Endodermal cell (in vitro differentiated cells): ENCODE measurements at regions not wholly inside any gene's neighbourhood (a gene's known extent, or its start where the extent isn't known, plus 50 kb on each side); places are given as distances from the start of the nearest gene placed in this dataset.

Source experiments
- DNase-seq: peaks from one replicate; pipeline ENCODE4 v3.0.0-alpha.2; 2017
- H3K27ac ChIP-seq: 2 replicates; pipeline ENCODE4 v1.5.1; 2013; ENCODE audit warnings: mild to moderate bottlenecking, low read depth, low read length, moderate library complexity
- H3K27me3 ChIP-seq: 2 replicates; pipeline ENCODE4 v1.6.1; 2013; ENCODE audit warnings: mild to moderate bottlenecking, low read length, moderate library complexity; ENCODE audit not compliant: insufficient read depth, control insufficient read depth, poor library complexity, severe bottlenecking
- H3K36me3 ChIP-seq: 2 replicates; pipeline ENCODE4 v1.7.0; 2013; ENCODE audit warnings: mild to moderate bottlenecking, low read length, moderate library complexity; ENCODE audit not compliant: control insufficient read depth, insufficient read depth
- H3K4me1 ChIP-seq: one replicate; pipeline ENCODE4 v1.7.0; 2013; ENCODE audit warnings: low read length; ENCODE audit not compliant: control insufficient read depth, insufficient read depth
- H3K4me3 ChIP-seq: 2 replicates; pipeline ENCODE4 v1.5.1; 2013; ENCODE audit warnings: mild to moderate bottlenecking, low read length, moderate library complexity
- H3K9ac ChIP-seq: 2 replicates; pipeline ENCODE4 v1.6.1; 2013; ENCODE audit warnings: mild to moderate bottlenecking, low read length, moderate library complexity; ENCODE audit not compliant: poor library complexity, severe bottlenecking; ENCODE audit errors: extremely low read depth
- H3K9me3 ChIP-seq: 2 replicates; pipeline ENCODE4 v1.6.1; 2013; ENCODE audit warnings: mild to moderate bottlenecking, low read length, moderate library complexity; ENCODE audit not compliant: control insufficient read depth
- H3K27ac Mint-ChIP-seq: 2 replicates; pipeline ENCODE4 v1.8.0; 2020; ENCODE audit warnings: mixed read lengths
- H3K27me3 Mint-ChIP-seq: 2 replicates; pipeline ENCODE4 v1.8.0; 2021; ENCODE audit warnings: mild to moderate bottlenecking, mixed read lengths; ENCODE audit not compliant: insufficient read depth
- H3K36me3 Mint-ChIP-seq: 2 replicates; pipeline ENCODE4 v1.8.0; 2020; ENCODE audit warnings: low read depth, mixed read lengths
- H3K4me1 Mint-ChIP-seq: 2 replicates; pipeline ENCODE4 v1.8.0; 2020; ENCODE audit warnings: mixed read lengths
- H3K4me3 Mint-ChIP-seq: 2 replicates; pipeline ENCODE4 v1.8.0; 2020; ENCODE audit warnings: mild to moderate bottlenecking, moderate library complexity, mixed read lengths
- H3K9me3 Mint-ChIP-seq: 2 replicates; pipeline ENCODE4 v1.8.0; 2020; ENCODE audit warnings: mild to moderate bottlenecking, mixed read lengths
- WGBS, 2 experiments: methylation state at CpG; one replicate each; pipeline versions ENCODE4 v1.1.5 to v1.1.7; 2013; ENCODE audit warnings: missing lambda C conversion rate in 2 of 2, mixed read lengths in 1 of 2; ENCODE audit not compliant: insufficient coverage in 1 of 2, insufficient read length in 1 of 2; 5-methylcytosine and 5-hydroxymethylcytosine counted together
- TF ChIP-seq, protein P1 (sequence below): fragments of 200-600 bp; sonication (generic); conservative IDR thresholded peaks from 2 replicates; pipeline ENCODE4 v1.5.0; 2021; ENCODE audit warnings: antibody characterized with exemption, mild to moderate bottlenecking

DNA sequence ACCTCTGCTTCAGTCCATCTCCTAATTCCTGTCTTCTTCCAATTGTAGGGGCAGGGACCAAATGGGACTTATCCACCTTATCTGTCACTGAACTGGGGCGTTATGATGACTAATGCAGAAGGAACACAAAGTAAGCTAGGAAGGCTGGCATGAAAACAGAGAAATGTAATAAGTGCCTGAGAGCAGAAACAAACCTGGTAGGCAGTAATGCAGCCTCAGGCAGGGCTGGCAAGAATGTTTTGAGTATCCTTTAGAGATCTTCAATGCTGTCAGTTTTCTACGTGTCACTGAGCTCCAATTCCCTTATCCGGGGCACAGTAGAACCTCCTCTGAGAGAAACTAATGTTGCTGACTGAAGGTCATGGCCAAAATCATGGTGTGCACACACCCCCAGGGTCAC is 246.2 kb upstream of the TBL1XR1 start:
- Mint-ChIP-seq H3K27ac (no peak overlapping the region), H3K4me1 (peaks cover 3% of the 10 kb centered on the region), H3K27me3 (no peaks in the 10 kb centered on the region), H3K9me3 (no peaks in the 10 kb centered on the region), H3K36me3 (no peaks in the 10 kb centered on the region), H3K4me3 (no peak overlapping the region)
- Histone ChIP-seq H3K36me3 (no peaks in the 10 kb centered on the region), H3K9me3 (no peaks in the 10 kb centered on the region), H3K9ac (no peak overlapping the region), H3K4me3 (no peak overlapping the region), H3K4me1 (no peaks in the 10 kb centered on the region), H3K27ac (no peak overlapping the region), H3K27me3 (no peaks in the 10 kb centered on the region)
- WGBS, 2 experiments, result 87% methylated on average over 3 of the region's 3 CpGs; no CpG with 5 or more reads in 1 of the 2 experiments
- TF ChIP-seq, protein P1, sequence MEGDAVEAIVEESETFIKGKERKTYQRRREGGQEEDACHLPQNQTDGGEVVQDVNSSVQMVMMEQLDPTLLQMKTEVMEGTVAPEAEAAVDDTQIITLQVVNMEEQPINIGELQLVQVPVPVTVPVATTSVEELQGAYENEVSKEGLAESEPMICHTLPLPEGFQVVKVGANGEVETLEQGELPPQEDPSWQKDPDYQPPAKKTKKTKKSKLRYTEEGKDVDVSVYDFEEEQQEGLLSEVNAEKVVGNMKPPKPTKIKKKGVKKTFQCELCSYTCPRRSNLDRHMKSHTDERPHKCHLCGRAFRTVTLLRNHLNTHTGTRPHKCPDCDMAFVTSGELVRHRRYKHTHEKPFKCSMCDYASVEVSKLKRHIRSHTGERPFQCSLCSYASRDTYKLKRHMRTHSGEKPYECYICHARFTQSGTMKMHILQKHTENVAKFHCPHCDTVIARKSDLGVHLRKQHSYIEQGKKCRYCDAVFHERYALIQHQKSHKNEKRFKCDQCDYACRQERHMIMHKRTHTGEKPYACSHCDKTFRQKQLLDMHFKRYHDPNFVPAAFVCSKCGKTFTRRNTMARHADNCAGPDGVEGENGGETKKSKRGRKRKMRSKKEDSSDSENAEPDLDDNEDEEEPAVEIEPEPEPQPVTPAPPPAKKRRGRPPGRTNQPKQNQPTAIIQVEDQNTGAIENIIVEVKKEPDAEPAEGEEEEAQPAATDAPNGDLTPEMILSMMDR, result no peak
- DNase-seq, result no peak

DNA sequence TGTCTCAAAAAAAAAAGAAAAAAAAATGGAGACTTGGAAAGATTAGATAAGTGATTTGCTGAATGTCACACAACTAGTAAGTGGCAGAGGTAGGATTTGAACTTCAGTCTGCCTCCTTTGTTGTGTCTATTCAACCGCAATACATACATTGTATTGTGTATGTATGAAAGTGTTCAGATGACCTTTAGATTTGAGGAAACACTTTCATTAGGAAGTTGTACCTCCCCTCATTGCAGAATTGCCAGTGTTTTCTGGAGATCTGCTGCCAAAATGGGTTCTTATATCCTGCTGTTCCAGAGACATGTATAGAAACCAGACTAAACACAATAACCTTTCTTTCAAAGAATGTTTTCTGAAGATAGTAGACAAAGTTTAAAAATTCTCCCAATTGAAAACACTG is 247.4 kb upstream of the TBL1XR1 start:
- no peak overlapping the region for H3K9ac ChIP-seq
- H3K9me3 ChIP-seq, result no peaks in the 10 kb centered on the region
- H3K36me3 ChIP-seq, result no peaks in the 10 kb centered on the region
- no peak overlapping the region for H3K4me3 Mint-ChIP-seq
- no peaks in the 10 kb centered on the region for H3K27me3 ChIP-seq
- peaks cover 3% of the 10 kb centered on the region for H3K4me1 Mint-ChIP-seq
- no peaks in the 10 kb centered on the region for H3K36me3 Mint-ChIP-seq
- H3K27ac Mint-ChIP-seq, result no peak overlapping the region
- H3K9me3 Mint-ChIP-seq, result no peaks in the 10 kb centered on the region
- WGBS, 2 experiments, result 80 to 100% methylated on average over 1 of the region's 1 CpG
- TF ChIP-seq, protein P1, result no peak
- H3K27me3 Mint-ChIP-seq, result no peaks in the 10 kb centered on the region
- no peaks in the 10 kb centered on the region for H3K4me1 ChIP-seq
- no peak overlapping the region for H3K4me3 ChIP-seq
- no peak overlapping the region for H3K27ac ChIP-seq
- DNase-seq, result no peak

DNA sequence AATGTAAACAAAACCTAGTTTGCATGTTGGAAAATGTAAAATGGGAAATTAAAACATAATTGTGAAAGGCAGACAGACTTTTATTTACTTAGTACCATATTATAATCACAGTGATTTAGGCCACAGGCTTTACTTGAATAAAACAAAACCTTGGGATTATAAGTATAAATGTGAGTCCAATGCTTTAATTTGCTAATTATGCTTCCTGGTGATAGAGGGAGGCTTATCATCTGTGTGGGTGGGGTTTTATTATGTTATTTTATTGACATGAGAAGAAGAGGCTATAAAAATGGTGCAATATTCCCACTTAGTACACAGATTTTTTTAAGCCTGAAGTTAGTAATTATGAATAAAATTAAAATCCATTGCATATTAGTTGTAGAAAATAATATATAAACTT is 248.3 kb upstream of the TBL1XR1 start:
- Mint-ChIP-seq H3K4me1 (peaks cover 3% of the 10 kb centered on the region), H3K36me3 (no peaks in the 10 kb centered on the region), H3K4me3 (no peak overlapping the region), H3K27me3 (no peaks in the 10 kb centered on the region), H3K9me3 (no peaks in the 10 kb centered on the region), H3K27ac (no peak overlapping the region)
- no peak overlapping the region for H3K9ac ChIP-seq
- H3K27me3 ChIP-seq, result no peaks in the 10 kb centered on the region
- no peaks in the 10 kb centered on the region for H3K9me3 ChIP-seq
- TF ChIP-seq, protein P1, result no peak
- no peaks in the 10 kb centered on the region for H3K36me3 ChIP-seq
- no peak overlapping the region for H3K4me3 ChIP-seq
- no peak overlapping the region for H3K27ac ChIP-seq
- DNase-seq, result no peak
- no peaks in the 10 kb centered on the region for H3K4me1 ChIP-seq
